Activated CD8-positive, alpha-beta T cell treated with anti-CD3 and anti-CD28 coated beads for 36 hours (primary cell): ENCODE measurements at regions not wholly inside any gene's neighbourhood (a gene's known extent, or its start where the extent isn't known, plus 50 kb on each side); places are given as distances from the start of the nearest gene placed in this dataset.

Experiments used
- ATAC-seq: fragments of 200-7000 bp; cut with Tn5 transposase; one replicate; pipeline ENCODE4 v1.10.0; 2021; ENCODE audit warnings: mild to moderate bottlenecking, moderate library complexity
- CTCF ChIA-PET: fragments of 350-600 bp; sonication (Branson Sonifier 250); formaldehyde crosslinking; loops from one replicate; lab custom pipeline; 2021; ENCODE audit warnings: antibody characterized with exemption; lab: Charles Lee
- POLR2A ChIA-PET: fragments of 350-600 bp; sonication (Branson Sonifier 250); formaldehyde crosslinking; loops from one replicate; lab custom pipeline; 2021; ENCODE audit warnings: antibody characterized with exemption; lab: Charles Lee
- DNase-seq: peaks from one replicate; pipeline ENCODE4 v3.0.0-alpha.2; 2020
- H3K27ac Mint-ChIP-seq: one replicate; pipeline ENCODE4 v1.8.0; 2021; ENCODE audit warnings: mild to moderate bottlenecking, mixed read lengths
- H3K27me3 Mint-ChIP-seq: one replicate; pipeline ENCODE4 v1.8.0; 2021; ENCODE audit warnings: mixed read lengths
- H3K36me3 Mint-ChIP-seq: one replicate; pipeline ENCODE4 v1.8.0; 2021; ENCODE audit warnings: low read depth, mixed read lengths
- H3K4me1 Mint-ChIP-seq: one replicate; pipeline ENCODE4 v1.8.0; 2021; ENCODE audit warnings: low read depth, mixed read lengths
- H3K4me3 Mint-ChIP-seq: one replicate; pipeline ENCODE4 v1.8.0; 2021; ENCODE audit warnings: mild to moderate bottlenecking, moderate library complexity, mixed read lengths
- H3K9me3 Mint-ChIP-seq: one replicate; pipeline ENCODE4 v1.8.0; 2021; ENCODE audit warnings: mixed read lengths
- CTCF ChIP-seq: fragments of 200-600 bp; IDR thresholded peaks from one replicate; pipeline ENCODE4 v1.8.0; 2022; ENCODE audit warnings: antibody characterized with exemption, mild to moderate bottlenecking
- intact Hi-C: fragments of 100-400 bp; cut with micrococcal nuclease; formaldehyde crosslinking; loops from one replicate; pipeline ENCODE4 v1.10.0; 2022

GRCh38 chr5:157994906-157995519 is 136.1 kb upstream of the CLINT1 start:
- TF ChIP-seq CTCF, result peak; percentile 65
- intact Hi-C loops, result loop anchor here (5.0 kb wide), 2 partner anchors 178 to 233 kb away; no protein-coding TSS in a partner anchor
- H3K27me3 Mint-ChIP-seq, result peaks cover 19% of the 10 kb centered on the region
- peaks cover 12% of the 10 kb centered on the region for H3K4me1 Mint-ChIP-seq
- POLR2A ChIA-PET, result interaction anchor here (0.9 kb wide), 1 partner anchor 104 kb away, joined by 3 read pairs; no protein-coding TSS in a partner anchor
- CTCF ChIA-PET, result interaction anchor here (0.6 to 3.0 kb wide), 25 partner anchors 9 to 234 kb away, joined by 3 to 29 read pairs (median 3); partner anchors contain the start of gene CLINT1
- H3K4me3 Mint-ChIP-seq, result no peak overlapping the region
- H3K27ac Mint-ChIP-seq, result no peak overlapping the region
- ATAC-seq (peak; percentile 91), DNase-seq (peak; percentile 58)
- no peaks in the 10 kb centered on the region for H3K36me3 Mint-ChIP-seq
- no peaks in the 10 kb centered on the region for H3K9me3 Mint-ChIP-seq

GRCh38 chr5:157993986-157994691 is 135.2 kb upstream of the CLINT1 start:
- H3K27ac Mint-ChIP-seq, result no peak overlapping the region
- ChIA-PET POLR2A (interaction anchor here (0.9 kb wide), 1 partner anchor 103 kb away, joined by 3 read pairs; no protein-coding TSS in a partner anchor), CTCF (interaction anchor here (0.6 to 3.0 kb wide), 26 partner anchors 9 to 234 kb away, joined by 3 to 29 read pairs (median 3); partner anchors contain the start of gene CLINT1)
- intact Hi-C loops, result loop anchor here (5.0 kb wide), 1 partner anchor 177 kb away; no protein-coding TSS in a partner anchor
- DNase-seq, result no peak
- H3K36me3 Mint-ChIP-seq, result no peaks in the 10 kb centered on the region
- TF ChIP-seq CTCF, result no peak
- H3K9me3 Mint-ChIP-seq, result no peaks in the 10 kb centered on the region
- H3K4me3 Mint-ChIP-seq, result no peak overlapping the region
- H3K27me3 Mint-ChIP-seq, result peaks cover 26% of the 10 kb centered on the region
- peak; percentile 51 for ATAC-seq
- peaks cover 12% of the 10 kb centered on the region for H3K4me1 Mint-ChIP-seq

GRCh38 chr5:157993201-157993600 is 134.3 kb upstream of the CLINT1 start:
- ChIA-PET POLR2A (no interaction called here), CTCF (interaction anchor here (0.7 to 2.3 kb wide), 4 partner anchors 44 to 232 kb away, joined by 3 to 8 read pairs (median 8); no protein-coding TSS in a partner anchor)
- TF ChIP-seq CTCF, result no peak
- H3K4me3 Mint-ChIP-seq, result no peak overlapping the region
- H3K27me3 Mint-ChIP-seq, result peaks cover 28% of the 10 kb centered on the region
- no peak for DNase-seq
- H3K4me1 Mint-ChIP-seq, result peaks cover 12% of the 10 kb centered on the region
- H3K9me3 Mint-ChIP-seq, result no peaks in the 10 kb centered on the region
- no peaks in the 10 kb centered on the region for H3K36me3 Mint-ChIP-seq
- no peak for ATAC-seq
- intact Hi-C loops, result loop anchor here (5.0 kb wide), 1 partner anchor 176 kb away; no protein-coding TSS in a partner anchor
- no peak overlapping the region for H3K27ac Mint-ChIP-seq

GRCh38 chr5:157990583-157991181 is 131.7 kb upstream of the CLINT1 start:
- Mint-ChIP-seq H3K4me3 (no peak overlapping the region), H3K27me3 (peaks cover 20% of the 10 kb centered on the region), H3K4me1 (peaks cover 12% of the 10 kb centered on the region), H3K36me3 (no peaks in the 10 kb centered on the region), H3K27ac (no peak overlapping the region), H3K9me3 (no peaks in the 10 kb centered on the region)
- DNase-seq (no peak), ATAC-seq (no peak)
- ChIA-PET POLR2A (no interaction called here), CTCF (interaction anchor here (0.9 kb wide), 1 partner anchor 229 kb away, joined by 4 read pairs; no protein-coding TSS in a partner anchor)
- intact Hi-C loops, result loop anchor here (5.0 kb wide), 1 partner anchor 173 kb away; no protein-coding TSS in a partner anchor
- peak; percentile 29 for TF ChIP-seq CTCF
